ENCODE measurements at regions not wholly inside any gene's neighbourhood (a gene's known extent, or its start where the extent isn't known, plus 50 kb on each side); places are given as distances from the start of the nearest gene placed in this dataset.

DNA sequence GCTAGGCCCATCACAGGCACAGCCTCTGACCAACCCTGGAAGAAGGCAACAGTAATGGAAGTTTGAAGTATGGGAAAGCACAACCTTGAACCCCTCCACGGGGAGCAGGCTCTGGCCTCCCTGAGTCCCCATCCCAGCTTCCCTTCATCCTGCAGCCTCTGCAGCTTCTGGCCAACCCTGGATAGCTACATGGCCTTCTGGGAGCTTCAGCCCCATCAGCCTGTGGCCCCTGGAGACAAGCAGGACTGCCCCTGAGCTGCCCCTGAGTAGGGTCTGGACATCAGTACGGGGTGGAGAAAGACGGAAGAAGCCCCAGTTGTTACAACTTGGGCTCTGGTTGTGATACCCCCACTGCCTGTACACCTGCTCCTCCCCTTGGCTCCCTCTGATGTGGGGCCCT is 113.8 kb upstream of the CD82 start:
- TF ChIP-seq POLR2AphosphoS5 (IDR thresholded peaks at IDR 0.05; ENCODE audit: low read depth, low read length) (no peak), JUND (IDR thresholded peaks at IDR 0.05) (no peak), SRF (IDR thresholded peaks at IDR 0.05; ENCODE audit: low read depth) (no peak)
- ChIA-PET POLR2A (no interaction called here), RAD21 (ENCODE audit: low non-redundant PET in 1 of 2, low total read pairs in 2 of 2, uncharacterized antibody in 2 of 2, unreplicated experiment in 2 of 2) (no interaction called here), CTCF (no interaction called here)
- H2AFZ ChIP-seq (ENCODE audit: low read depth, low read length, poor library complexity, severe bottlenecking) = no peak overlapping the region
- H3K4me1 ChIP-seq (ENCODE audit: control insufficient read depth in 1 of 2, insufficient read depth in 2 of 2, low read length in 2 of 2) = peaks cover 0 to 2% of the 10 kb centered on the region in 2 experiments; a peak in 2 of 4 replicates
- intact Hi-C loops (cut with micrococcal nuclease) = no loop called here
- H3K27me3 ChIP-seq (ENCODE audit: insufficient read depth, low read length) = no peaks in the 10 kb centered on the region
- H3K4me3 ChIP-seq (replicated peaks in 1 of 2; ENCODE audit: low read depth in 1 of 2, low read length in 2 of 2) = no peak overlapping the region
- no peaks in the 10 kb centered on the region for H4K20me1 ChIP-seq (ENCODE audit: insufficient read depth)
- H3K27ac ChIP-seq (ENCODE audit: low read depth, low read length) = no peak overlapping the region
- no peaks in the 10 kb centered on the region for H3K36me3 ChIP-seq (ENCODE audit: control insufficient read depth in 1 of 2, insufficient read depth in 2 of 2, low read length in 2 of 2)
- no peak overlapping the region for H3K4me2 ChIP-seq (ENCODE audit: low read length)
- H3K9ac ChIP-seq (ENCODE audit: low read length) = no peak overlapping the region
- H3K79me2 ChIP-seq (ENCODE audit: insufficient read depth, low read length) = no peaks in the 10 kb centered on the region
- ATAC-seq (no peak), DNase-seq (ENCODE audit: low read depth, low spot score) (no peak)
- H3K9me3 ChIP-seq (ENCODE audit: control insufficient read depth in 1 of 2, insufficient read depth in 1 of 2, low read depth in 1 of 2, low read length in 2 of 2) = no peaks in the 10 kb centered on the region
- BruUV-seq (replicated peaks) = no TSS peak
- H3K9me2 ChIP-seq (ENCODE audit: insufficient read depth) = no peaks in the 10 kb centered on the region

GRCh38 chr11:44452827-44453572 is 112.5 kb upstream of the CD82 start:
- no peaks in the 10 kb centered on the region for H3K36me3 ChIP-seq (ENCODE audit: control insufficient read depth in 1 of 2, insufficient read depth in 2 of 2, low read length in 2 of 2)
- H3K9me3 ChIP-seq (ENCODE audit: control insufficient read depth in 1 of 2, insufficient read depth in 1 of 2, low read depth in 1 of 2, low read length in 2 of 2) = no peaks in the 10 kb centered on the region
- no peak overlapping the region for H3K4me3 ChIP-seq (replicated peaks in 1 of 2; ENCODE audit: low read depth in 1 of 2, low read length in 2 of 2)
- CTCF ChIA-PET = no interaction called here
- no peak for TF ChIP-seq CTCF (IDR thresholded peaks at IDR 0.05 in 2 of 3, conservative IDR thresholded peaks at IDR 0.05 in 1 of 3; ENCODE audit: borderline replicate concordance in 1 of 3, insufficient read depth in 1 of 3, low read depth in 2 of 3, low read length in 2 of 3)
- no peak for TF ChIP-seq POLR2AphosphoS5 (IDR thresholded peaks at IDR 0.05; ENCODE audit: low read depth, low read length)
- no peak for TF ChIP-seq JUND (IDR thresholded peaks at IDR 0.05)
- no peak for TF ChIP-seq ZBTB33 (IDR thresholded peaks at IDR 0.05; ENCODE audit: extremely low read depth, insufficient replicate concordance, low read length)
- TF ChIP-seq REST (IDR thresholded peaks at IDR 0.05; ENCODE audit: low read depth) = no peak
- intact Hi-C loops (cut with micrococcal nuclease) = no loop called here
- H4K20me1 ChIP-seq (ENCODE audit: insufficient read depth) = no peaks in the 10 kb centered on the region
- peaks cover 0 to 8% of the 10 kb centered on the region in 2 experiments; a peak in 2 of 4 replicates for H3K4me1 ChIP-seq (ENCODE audit: control insufficient read depth in 1 of 2, insufficient read depth in 2 of 2, low read length in 2 of 2)
- no peak overlapping the region for H3K27ac ChIP-seq (ENCODE audit: low read depth, low read length)
- RAD21 ChIA-PET (ENCODE audit: low non-redundant PET in 1 of 2, low total read pairs in 2 of 2, uncharacterized antibody in 2 of 2, unreplicated experiment in 2 of 2) = no interaction called here
- no peak overlapping the region for H3K9ac ChIP-seq (ENCODE audit: low read length)
- no peak overlapping the region for H3K4me2 ChIP-seq (ENCODE audit: low read length)
- no peak overlapping the region for H2AFZ ChIP-seq (ENCODE audit: low read depth, low read length, poor library complexity, severe bottlenecking)
- POLR2A ChIA-PET = no interaction called here
- DNase-seq (ENCODE audit: low read depth, low spot score) = no peak
- no peaks in the 10 kb centered on the region for H3K79me2 ChIP-seq (ENCODE audit: insufficient read depth, low read length)
- no peak for ATAC-seq
- BruUV-seq (replicated peaks) = no TSS peak
- H3K27me3 ChIP-seq (ENCODE audit: insufficient read depth, low read length) = no peaks in the 10 kb centered on the region
- H3K9me2 ChIP-seq (ENCODE audit: insufficient read depth) = no peaks in the 10 kb centered on the region

Data from HCT116 (cell line).